Lower lobe of right lung (tissue), 2 donors: ENCODE measurements at regions not wholly inside any gene's neighbourhood (a gene's known extent, or its start where the extent isn't known, plus 50 kb on each side); places are given as distances from the start of the nearest gene placed in this dataset.

Experiments
- ATAC-seq, 2 donors: fragments of 200-7000 bp; cut with Tn5 transposase; one replicate each; pipeline ENCODE4 v1.9.1; 2020 to 2022; ENCODE audit warnings: mild to moderate bottlenecking in 2 of 2, moderate library complexity in 2 of 2
- DNase-seq: peaks from one replicate; pipeline ENCODE4 v3.0.0-alpha.2; 2020
- H3K27ac ChIP-seq: fragments of 200-600 bp; one replicate; pipeline ENCODE4 v1.8.0; 2022
- H3K27me3 ChIP-seq: fragments of 200-600 bp; one replicate; pipeline ENCODE4 v1.8.0; 2022; ENCODE audit warnings: low read depth
- H3K36me3 ChIP-seq: fragments of 200-600 bp; one replicate; pipeline ENCODE4 v1.8.0; 2022; ENCODE audit warnings: mild to moderate bottlenecking
- H3K4me1 ChIP-seq: fragments of 200-600 bp; one replicate; pipeline ENCODE4 v1.8.0; 2022
- H3K4me3 ChIP-seq: fragments of 200-600 bp; one replicate; pipeline ENCODE4 v1.8.0; 2022; ENCODE audit warnings: mild to moderate bottlenecking
- H3K9me3 ChIP-seq: fragments of 200-600 bp; one replicate; pipeline ENCODE4 v1.8.0; 2022
- CTCF ChIP-seq: fragments of 200-600 bp; IDR thresholded peaks from one replicate; pipeline ENCODE4 v1.8.0; 2022; ENCODE audit warnings: antibody characterized with exemption, mild to moderate bottlenecking
- intact Hi-C: fragments of 100-400 bp; cut with DNase I; formaldehyde crosslinking; loops from one replicate; pipeline ENCODE4 v1.11.0; 2022
- donor health status: DM: no; HTN: yes; CAD: no; lungs with severe emphysema.

DNA sequence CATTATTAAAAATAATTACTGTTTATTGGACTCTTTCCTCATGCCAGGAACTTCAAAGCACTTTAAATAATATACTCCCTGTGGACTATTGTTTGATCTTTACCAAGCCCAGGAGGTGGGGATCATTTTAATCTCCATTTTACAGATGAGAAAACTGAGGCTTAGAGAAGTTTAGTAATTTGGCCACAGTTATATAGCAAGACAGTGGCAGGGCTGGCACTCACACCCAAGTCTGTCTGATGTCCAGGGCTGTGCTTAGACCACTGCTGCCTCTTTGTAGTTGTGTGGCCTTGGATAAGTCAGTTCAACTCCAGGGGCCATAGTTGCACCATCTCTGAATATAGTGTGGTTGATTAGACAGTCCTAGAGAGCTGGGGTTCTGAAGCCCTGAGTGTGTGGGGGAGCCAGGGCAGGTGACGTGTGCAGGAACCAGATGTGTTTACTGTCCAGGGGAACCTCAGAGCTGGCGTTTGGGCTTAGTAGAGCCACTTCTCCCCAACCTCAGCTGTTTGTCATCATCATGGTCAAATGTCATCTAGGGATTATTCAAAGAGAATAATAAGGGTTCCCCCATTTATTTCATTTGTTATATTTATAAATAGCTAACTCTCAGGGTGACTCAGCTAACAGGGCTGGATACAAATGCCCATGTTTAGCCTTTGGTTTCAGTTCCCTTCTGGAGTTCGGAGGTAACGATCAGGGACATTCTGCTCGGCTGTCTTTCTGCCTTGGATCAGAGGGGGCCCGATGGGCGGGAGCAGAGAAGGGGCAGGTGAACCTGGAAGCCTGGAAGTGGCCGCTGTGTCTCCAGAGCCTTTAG, 68.0 kb downstream of the BOLA3 start:
- Histone ChIP-seq H3K36me3 (peaks cover 41% of the 10 kb centered on the region), H3K27me3 (no peaks in the 10 kb centered on the region), H3K4me3 (no peak overlapping the region), H3K9me3 (no peaks in the 10 kb centered on the region), H3K4me1 (peaks cover 19% of the 10 kb centered on the region), H3K27ac (no peak overlapping the region)
- intact Hi-C loops, result no loop called here
- ATAC-seq, result peak; percentile 53 to 59
- TF ChIP-seq CTCF, result no peak
- no peak for DNase-seq

DNA sequence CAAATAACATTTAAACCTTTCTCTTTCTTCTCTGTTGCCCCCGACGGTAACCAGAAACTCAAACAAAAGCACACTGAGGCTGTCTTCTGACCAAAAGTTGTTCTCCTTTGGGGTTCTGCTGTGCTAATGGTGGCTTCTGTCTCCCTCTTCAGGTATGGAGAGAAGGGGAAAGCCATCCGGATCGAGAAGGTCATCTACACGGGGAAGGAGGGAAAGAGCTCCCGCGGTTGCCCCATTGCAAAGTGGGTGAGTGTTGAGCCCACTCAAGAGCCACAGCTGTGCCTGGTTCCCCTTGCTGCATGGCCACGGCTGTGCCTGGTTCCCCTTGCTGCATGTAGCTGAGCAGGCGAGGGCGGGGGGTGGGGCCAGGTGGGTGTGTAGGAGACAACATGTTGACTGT, 67.4 kb downstream of the BOLA3 start:
- peaks cover 18% of the 10 kb centered on the region for H3K4me1 ChIP-seq
- H3K36me3 ChIP-seq, result peaks cover 47% of the 10 kb centered on the region
- H3K4me3 ChIP-seq, result no peak overlapping the region
- ATAC-seq (peak; percentile 39 to 45), DNase-seq (no peak)
- no peak overlapping the region for H3K27ac ChIP-seq
- no peaks in the 10 kb centered on the region for H3K27me3 ChIP-seq
- intact Hi-C loops, result no loop called here
- no peak for TF ChIP-seq CTCF
- H3K9me3 ChIP-seq, result no peaks in the 10 kb centered on the region

DNA sequence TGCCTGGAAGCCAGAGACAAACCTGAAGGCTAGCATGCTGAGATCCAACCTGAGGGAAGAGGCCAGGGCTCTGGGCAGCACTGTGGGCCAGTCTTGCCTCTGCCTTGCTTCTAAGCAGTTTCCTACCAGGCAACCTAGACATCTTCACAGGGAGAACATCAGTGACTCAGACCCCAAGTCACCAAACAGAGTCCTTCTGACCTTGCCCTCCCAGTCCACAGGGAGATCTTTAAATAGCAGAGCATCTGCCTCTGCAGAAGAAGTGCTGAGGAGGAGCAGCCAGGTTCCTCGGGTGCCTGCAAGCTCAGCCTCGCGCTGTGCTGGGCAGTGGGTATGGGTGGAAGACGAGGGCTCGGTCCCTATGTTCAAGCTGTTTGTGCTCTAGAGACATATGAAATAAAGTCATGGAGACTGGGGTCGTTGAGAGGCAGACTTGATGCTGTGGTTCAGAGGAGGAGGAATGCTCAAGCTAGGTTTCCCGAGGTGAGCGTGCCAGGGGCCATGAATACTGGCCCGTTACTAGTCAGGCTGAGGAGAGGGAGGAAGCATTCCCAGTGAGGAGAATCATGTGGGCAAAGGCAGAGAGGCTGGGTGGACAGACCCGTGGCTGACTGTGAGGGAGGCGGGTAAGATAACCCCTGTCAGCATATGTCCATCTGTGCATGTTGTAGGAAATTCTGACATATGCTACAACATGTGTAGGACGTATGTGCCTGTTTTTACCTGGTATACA, 66.5 kb downstream of the BOLA3 start:
- H3K27me3 ChIP-seq, result no peaks in the 10 kb centered on the region
- peaks cover 55% of the 10 kb centered on the region for H3K36me3 ChIP-seq
- H3K4me3 ChIP-seq, result no peak overlapping the region
- peaks cover 10% of the 10 kb centered on the region for H3K4me1 ChIP-seq
- ATAC-seq (no peak), DNase-seq (no peak)
- TF ChIP-seq CTCF, result no peak
- H3K9me3 ChIP-seq, result no peaks in the 10 kb centered on the region
- intact Hi-C loops, result no loop called here
- no peak overlapping the region for H3K27ac ChIP-seq

- DNase-seq (no peak), ATAC-seq (no peak)
- Histone ChIP-seq H3K36me3 (peaks cover 60% of the 10 kb centered on the region), H3K27ac (no peak overlapping the region), H3K27me3 (no peaks in the 10 kb centered on the region), H3K4me1 (peaks cover 5% of the 10 kb centered on the region), H3K9me3 (no peaks in the 10 kb centered on the region), H3K4me3 (no peak overlapping the region)
- intact Hi-C loops, result no loop called here
- TF ChIP-seq CTCF, result no peak
Observed at GRCh38 chr2:74081763-74082110, 66.0 kb downstream of the BOLA3 start.

- intact Hi-C loops, result no loop called here
- H3K4me1 ChIP-seq, result no peaks in the 10 kb centered on the region
- no peaks in the 10 kb centered on the region for H3K27me3 ChIP-seq
- TF ChIP-seq CTCF, result no peak
- no peaks in the 10 kb centered on the region for H3K9me3 ChIP-seq
- H3K36me3 ChIP-seq, result peaks cover 80% of the 10 kb centered on the region
- H3K27ac ChIP-seq, result no peak overlapping the region
- no peak for ATAC-seq
- H3K4me3 ChIP-seq, result no peak overlapping the region
- DNase-seq, result no peak
Observed at GRCh38 chr2:74083750-74084149, 64.0 kb downstream of the BOLA3 start.
